B cell (primary cell): ENCODE measurements at regions not wholly inside any gene's neighbourhood (a gene's known extent, or its start where the extent isn't known, plus 50 kb on each side); places are given as distances from the start of the nearest gene placed in this dataset.

ENCODE experiments used
- ATAC-seq: fragments of 200-7000 bp; cut with Tn5 transposase; one replicate; pipeline ENCODE4 v1.10.0; 2021; ENCODE audit warnings: low read depth, mild to moderate bottlenecking, moderate number of reproducible peaks, moderate library complexity
- CTCF ChIA-PET: fragments of 350-600 bp; sonication (Branson Sonifier 250); formaldehyde crosslinking; loops from one replicate; lab custom pipeline; 2021; ENCODE audit warnings: antibody characterized with exemption, inconsistent platforms; lab: Charles Lee
- POLR2A ChIA-PET: fragments of 350-600 bp; sonication (Branson Sonifier 250); formaldehyde crosslinking; loops from one replicate; lab custom pipeline; 2021; ENCODE audit warnings: antibody characterized with exemption; lab: Charles Lee
- DNase-seq: peaks from one replicate; pipeline ENCODE4 v3.0.0; 2013
- H2AFZ ChIP-seq: 2 replicates; pipeline ENCODE4 v1.6.1; 2012; ENCODE audit warnings: mild to moderate bottlenecking, low read depth, low read length; ENCODE audit not compliant: insufficient read depth, poor library complexity, severe bottlenecking
- H3K27ac ChIP-seq, 2 donors: 1 replicate in 1 of 2; 2 replicates in 1 of 2; pipeline ENCODE4 v1.5.1; 2012 to 2013; ENCODE audit warnings: low read length in 2 of 2, mild to moderate bottlenecking in 2 of 2, moderate library complexity in 1 of 2
- H3K27me3 ChIP-seq, 4 experiments: fragments of 200-600 bp in 1 of 4; sonication (generic) in 1 of 4; replicated peaks in 1 of 4; 1 replicate in 2 of 4; 2 replicates in 2 of 4; pipeline versions ENCODE4 v1.6.1 to v1.7.0; 2013 to 2016; ENCODE audit warnings: low read length in 3 of 4, mild to moderate bottlenecking in 2 of 4, mixed read lengths in 1 of 4, moderate library complexity in 1 of 4; ENCODE audit not compliant: insufficient read depth in 4 of 4, control insufficient read depth in 3 of 4; ENCODE audit errors: control extremely low read depth in 1 of 4
- H3K36me3 ChIP-seq, 2 experiments: replicated peaks in 1 of 2; 1 replicate in 1 of 2; 2 replicates in 1 of 2; pipeline versions ENCODE4 v1.6.1 to v1.7.1; 2013; ENCODE audit warnings: low read length in 1 of 2; ENCODE audit not compliant: insufficient read depth in 2 of 2, control insufficient read depth in 1 of 2; ENCODE audit errors: control extremely low read depth in 1 of 2, extremely low read depth in 1 of 2
- H3K4me1 ChIP-seq, 2 donors: fragments of 200-600 bp in 1 of 2; sonication (generic) in 1 of 2; 1 replicate in 1 of 2; 2 replicates in 1 of 2; pipeline versions ENCODE4 v1.5.1 to v1.6.1; 2013 to 2017; ENCODE audit warnings: low read length in 2 of 2; ENCODE audit not compliant: control insufficient read depth in 2 of 2, insufficient read depth in 2 of 2
- H3K4me2 ChIP-seq: replicated peaks from 2 replicates; pipeline ENCODE3; 2012; ENCODE audit warnings: mild to moderate bottlenecking, low read depth, low read length; ENCODE audit not compliant: poor library complexity, severe bottlenecking
- H3K4me3 ChIP-seq, 5 experiments: fragments of 200-600 bp in 1 of 5; sonication (generic) in 1 of 5; 1 replicate in 3 of 5; 2 replicates in 2 of 5; pipeline versions ENCODE4 v1.5.1 to v1.7.0; 2011 to 2016; ENCODE audit warnings: low read length in 4 of 5, mild to moderate bottlenecking in 4 of 5, low read depth in 2 of 5, control low read depth in 1 of 5, moderate library complexity in 1 of 5; ENCODE audit not compliant: insufficient read depth in 1 of 5; ENCODE audit errors: control extremely low read depth in 1 of 5, extremely low read depth in 1 of 5
- H3K79me2 ChIP-seq: fragments of 200-600 bp; sonication (generic); one replicate; pipeline ENCODE4 v1.6.0; 2016; ENCODE audit warnings: low read length; ENCODE audit not compliant: control insufficient read depth, insufficient read depth
- H3K9ac ChIP-seq: fragments of 200-600 bp; sonication (generic); 2 replicates; pipeline ENCODE4 v1.6.1; 2017; ENCODE audit warnings: mild to moderate bottlenecking, low read length, moderate library complexity
- H3K9me3 ChIP-seq, 3 donors: one replicate each; pipeline versions ENCODE4 v1.6.1 to v1.7.1; 2013; ENCODE audit warnings: low read length in 2 of 3; ENCODE audit not compliant: control insufficient read depth in 2 of 3, insufficient read depth in 1 of 3; ENCODE audit errors: control extremely low read depth in 1 of 3
- H4K20me1 ChIP-seq: 2 replicates; pipeline ENCODE4 v1.6.0; 2012; ENCODE audit warnings: mild to moderate bottlenecking, low read length; ENCODE audit not compliant: insufficient read depth, control insufficient read depth, poor library complexity, severe bottlenecking
- H3K27ac Mint-ChIP-seq: one replicate; pipeline ENCODE4 v1.8.0; 2021; ENCODE audit warnings: mixed read lengths
- H3K27me3 Mint-ChIP-seq: one replicate; pipeline ENCODE4 v1.8.0; 2021; ENCODE audit warnings: mixed read lengths
- H3K4me1 Mint-ChIP-seq: one replicate; pipeline ENCODE4 v1.8.0; 2021; ENCODE audit warnings: mixed read lengths
- H3K4me3 Mint-ChIP-seq: one replicate; pipeline ENCODE4 v1.8.0; 2021; ENCODE audit warnings: mixed read lengths
- H3K9me3 Mint-ChIP-seq: one replicate; pipeline ENCODE4 v1.8.0; 2022; ENCODE audit warnings: mixed read lengths; ENCODE audit not compliant: insufficient read depth
- CTCF ChIP-seq: fragments of 200-600 bp; IDR thresholded peaks from one replicate; pipeline ENCODE4 v1.8.0; 2022; ENCODE audit warnings: antibody characterized with exemption, mild to moderate bottlenecking
- EZH2 ChIP-seq: IDR thresholded peaks from 2 replicates; pipeline ENCODE4 v1.6.1; 2012; ENCODE audit warnings: borderline replicate concordance, low read depth, mild to moderate bottlenecking, moderate library complexity, low read length; ENCODE audit not compliant: insufficient read depth, poor library complexity, severe bottlenecking
- WGBS: methylation state at CpG from one replicate; pipeline ENCODE4 v1.1.5; 2013; ENCODE audit warnings: missing lambda C conversion rate; ENCODE audit not compliant: insufficient coverage; 5-methylcytosine and 5-hydroxymethylcytosine counted together
- intact Hi-C: fragments of 100-400 bp; cut with micrococcal nuclease; formaldehyde crosslinking; loops from one replicate; pipeline ENCODE4 v1.10.0; 2022

GRCh38 chr1:199482426-199482825 is 545.1 kb upstream of the NR5A2 start:
- ChIA-PET POLR2A (no interaction called here), CTCF (interaction anchor here (2.1 kb wide), 1 partner anchor 18 kb away, joined by 5 read pairs; no protein-coding TSS in a partner anchor)
- Histone ChIP-seq H3K4me3 (no peak overlapping the region), H3K27ac (no peak overlapping the region), H3K36me3 (no peaks in the 10 kb centered on the region), H4K20me1 (no peaks in the 10 kb centered on the region), H2AFZ (no peak overlapping the region), H3K9me3 (peaks cover 0 to 8% (median 4%) of the 10 kb centered on the region in 3 donors), H3K9ac (no peak overlapping the region), H3K4me2 (no peak overlapping the region), H3K4me1 (no peaks in the 10 kb centered on the region), H3K79me2 (no peaks in the 10 kb centered on the region), H3K27me3 (no peaks in the 10 kb centered on the region)
- Mint-ChIP-seq H3K27ac (no peak overlapping the region), H3K27me3 (no peaks in the 10 kb centered on the region), H3K4me3 (no peak overlapping the region), H3K9me3 (peaks cover 6% of the 10 kb centered on the region), H3K4me1 (no peaks in the 10 kb centered on the region)
- TF ChIP-seq CTCF = no peak
- no peak for TF ChIP-seq EZH2
- no peak for DNase-seq
- WGBS = 100% methylated on average over 1 of the region's 4 CpGs
- intact Hi-C loops = no loop called here
- no peak for ATAC-seq

- Mint-ChIP-seq H3K27me3 (no peaks in the 10 kb centered on the region), H3K4me3 (peak overlapping the region; percentile 42), H3K27ac (peak overlapping the region; percentile 90), H3K9me3 (peaks cover 11% of the 10 kb centered on the region), H3K4me1 (peaks cover 34% of the 10 kb centered on the region)
- TF ChIP-seq EZH2 (no peak), CTCF (no peak)
- peaks cover 10 to 12% (median 10%) of the 10 kb centered on the region in 3 donors for H3K9me3 ChIP-seq
- no CpG with 5 or more reads among the region's 3 CpGs for WGBS
- no peaks in the 10 kb centered on the region for H3K36me3 ChIP-seq
- ChIA-PET CTCF (interaction anchor here (0.6 kb wide), 1 partner anchor 12 kb away, joined by 3 read pairs; no protein-coding TSS in a partner anchor), POLR2A (no interaction called here)
- H2AFZ ChIP-seq = peak overlapping the region; percentile 55
- no peaks in the 10 kb centered on the region for H4K20me1 ChIP-seq
- DNase-seq = no peak
- no peaks in the 10 kb centered on the region for H3K27me3 ChIP-seq
- no peaks in the 10 kb centered on the region for H3K79me2 ChIP-seq
- no peak overlapping the region for H3K4me3 ChIP-seq
- peak overlapping the region; percentile 34 to 68 for H3K27ac ChIP-seq
- H3K4me2 ChIP-seq = peak overlapping the region; percentile 42
- intact Hi-C loops = no loop called here
- peak; percentile 68 for ATAC-seq
- H3K9ac ChIP-seq = no peak overlapping the region
- peaks cover 10 to 17% of the 10 kb centered on the region in 2 donors for H3K4me1 ChIP-seq
These were observed 537.9 kb upstream of the NR5A2 start for GRCh38 chr1:199489594-199489993.
